HepG2 (cell line): ENCODE measurements at regions not wholly inside any gene's neighbourhood (a gene's known extent, or its start where the extent isn't known, plus 50 kb on each side); places are given as distances from the start of the nearest gene placed in this dataset.

ENCODE experiments used
- ARNT ChIP-seq: fragments of 450-650 bp; IDR thresholded peaks from 2 replicates; pipeline ENCODE4 v1.6.1; 2017
- ASH2L ChIP-seq: fragments of 300-600, 200-600 bp; sonication (generic); IDR thresholded peaks from 2 replicates; pipeline ENCODE4 v1.7.0; 2017; ENCODE audit warnings: low read depth, mild to moderate bottlenecking, moderate library complexity, mixed read lengths, low read length; ENCODE audit not compliant: insufficient read length
- CAMTA2 ChIP-seq: sonication (generic); formaldehyde crosslinking; IDR thresholded peaks from 2 replicates; pipeline ENCODE4 v1.4.0; 2020; ENCODE audit warnings: mild to moderate bottlenecking, missing genetic modification reagents, borderline replicate concordance
- FOXA3 ChIP-seq: IDR thresholded peaks from 2 replicates; pipeline ENCODE4 v1.6.1; 2016; ENCODE audit warnings: missing genetic modification reagents, missing compliant biosample characterization
- GABPA ChIP-seq, 2 experiments: IDR thresholded peaks; 2 replicates each; pipeline ENCODE4 v1.6.1; 2011 to 2016; ENCODE audit warnings: low read depth in 2 of 2, low read length in 1 of 2, missing biosample characterization in 1 of 2, missing genetic modification characterization in 1 of 2
- GPN1 ChIP-seq: sonication (generic); formaldehyde crosslinking; IDR thresholded peaks from 2 replicates; pipeline ENCODE4 v1.5.1; 2020; ENCODE audit warnings: missing genetic modification reagents, borderline replicate concordance
- HNRNPUL1 ChIP-seq: fragments of 200-400 bp; formaldehyde crosslinking; IDR thresholded peaks from 2 replicates; pipeline ENCODE4 v1.6.1; 2017; ENCODE audit warnings: low read depth, mild to moderate bottlenecking, low read length, moderate library complexity
- KAT2B ChIP-seq: fragments of 150-350 bp; IDR thresholded peaks from 2 replicates; pipeline ENCODE4 v1.6.1; 2014; ENCODE audit warnings: low read depth, low read length, borderline replicate concordance
- MEIS1 ChIP-seq: sonication (generic); formaldehyde crosslinking; IDR thresholded peaks from 2 replicates; pipeline ENCODE4 v1.9.0; 2021; ENCODE audit warnings: mild to moderate bottlenecking, missing genetic modification reagents, moderate library complexity, borderline replicate concordance
- MIER2 ChIP-seq: IDR thresholded peaks from 2 replicates; pipeline ENCODE4 v1.6.1; 2016; ENCODE audit warnings: missing biosample characterization, missing genetic modification reagents
- MTF2 ChIP-seq: sonication (generic); formaldehyde crosslinking; IDR thresholded peaks from 2 replicates; pipeline ENCODE4 v1.5.0; 2020; ENCODE audit warnings: missing genetic modification reagents, borderline replicate concordance
- SMAD3 ChIP-seq: sonication (generic); formaldehyde crosslinking; IDR thresholded peaks from 2 replicates; pipeline ENCODE4 v1.4.0; 2020; ENCODE audit warnings: missing genetic modification reagents
- TBX2 ChIP-seq: sonication (generic); formaldehyde crosslinking; IDR thresholded peaks from 2 replicates; pipeline ENCODE4 v1.5.0; 2020; ENCODE audit warnings: missing genetic modification reagents, mild to moderate bottlenecking, borderline replicate concordance
- TEAD2 ChIP-seq: sonication (generic); formaldehyde crosslinking; IDR thresholded peaks from 2 replicates; pipeline ENCODE4 v1.9.0; 2021; ENCODE audit warnings: missing genetic modification reagents
- TOPORS ChIP-seq: sonication (generic); formaldehyde crosslinking; IDR thresholded peaks from 2 replicates; pipeline ENCODE4 v1.8.0; 2023; ENCODE audit warnings: mild to moderate bottlenecking, missing genetic modification reagents
- YY1 ChIP-seq: IDR thresholded peaks from 2 replicates; pipeline ENCODE4 v1.6.1; 2011; ENCODE audit warnings: low read length, low read depth, moderate library complexity, mild to moderate bottlenecking; ENCODE audit not compliant: insufficient read depth, insufficient replicate concordance
- ZNF256 ChIP-seq: sonication (generic); formaldehyde crosslinking; conservative IDR thresholded peaks from 2 replicates; pipeline ENCODE4 v1.4.0; 2020; ENCODE audit warnings: missing genetic modification reagents
- ZNF33A ChIP-seq: sonication (generic); formaldehyde crosslinking; IDR thresholded peaks from 2 replicates; pipeline ENCODE4 v1.5.1; 2020; ENCODE audit warnings: missing genetic modification reagents, mild to moderate bottlenecking, moderate library complexity, borderline replicate concordance
- ZNF570 ChIP-seq: sonication (generic); formaldehyde crosslinking; IDR thresholded peaks from 2 replicates; pipeline ENCODE4 v1.4.0; 2020; ENCODE audit warnings: mild to moderate bottlenecking, missing genetic modification reagents, borderline replicate concordance
- ZSCAN29 ChIP-seq: sonication (generic); formaldehyde crosslinking; conservative IDR thresholded peaks from 2 replicates; pipeline ENCODE4 v1.4.0; 2020; ENCODE audit warnings: mild to moderate bottlenecking, missing genetic modification reagents
- TF ChIP-seq, protein P1 (sequence below): sonication (generic); IDR thresholded peaks from 2 replicates; pipeline ENCODE4 v1.6.1; 2016; ENCODE audit warnings: low read depth, borderline replicate concordance
- TF ChIP-seq, protein P2 (sequence below): sonication (generic); formaldehyde crosslinking; IDR thresholded peaks from 2 replicates; pipeline ENCODE4 v1.5.0; 2020; ENCODE audit warnings: missing genetic modification reagents, mild to moderate bottlenecking, borderline replicate concordance
- TF ChIP-seq, protein P3 (sequence below): sonication (generic); formaldehyde crosslinking; IDR thresholded peaks from 2 replicates; pipeline ENCODE4 v1.5.1; 2020; ENCODE audit warnings: missing genetic modification reagents, mild to moderate bottlenecking, borderline replicate concordance
- TF ChIP-seq, protein P4 (sequence below): sonication (generic); formaldehyde crosslinking; IDR thresholded peaks from 2 replicates; pipeline ENCODE4 v1.4.0; 2020; ENCODE audit warnings: mild to moderate bottlenecking, missing genetic modification reagents, borderline replicate concordance

DNA sequence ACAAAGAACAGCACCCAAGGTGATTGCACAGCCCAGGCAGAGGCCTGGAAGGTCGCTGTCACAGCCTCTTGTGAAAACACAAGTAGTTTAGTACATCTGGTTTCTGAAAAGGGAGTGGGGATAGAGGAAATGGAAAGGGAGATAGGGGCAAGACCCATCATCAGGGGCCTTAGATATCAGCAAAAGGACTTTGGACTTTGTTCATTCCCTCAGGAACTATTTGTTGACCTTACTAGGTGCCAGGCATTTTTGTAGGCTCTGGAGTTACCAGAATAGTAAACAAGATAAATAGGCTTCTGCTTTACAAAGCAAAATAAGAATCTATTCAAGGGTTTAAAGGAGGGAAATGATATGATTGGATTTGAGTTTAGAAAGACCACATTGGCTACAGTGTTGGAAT lies 199.4 kb upstream of the CDKN3 start (continued):
- TF ChIP-seq, protein P1, sequence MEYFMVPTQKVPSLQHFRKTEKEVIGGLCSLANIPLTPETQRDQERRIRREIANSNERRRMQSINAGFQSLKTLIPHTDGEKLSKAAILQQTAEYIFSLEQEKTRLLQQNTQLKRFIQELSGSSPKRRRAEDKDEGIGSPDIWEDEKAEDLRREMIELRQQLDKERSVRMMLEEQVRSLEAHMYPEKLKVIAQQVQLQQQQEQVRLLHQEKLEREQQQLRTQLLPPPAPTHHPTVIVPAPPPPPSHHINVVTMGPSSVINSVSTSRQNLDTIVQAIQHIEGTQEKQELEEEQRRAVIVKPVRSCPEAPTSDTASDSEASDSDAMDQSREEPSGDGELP: no peak
- no peak for TF ChIP-seq MIER2 (CRISPR knock-in tag)
- no peak for TF ChIP-seq SMAD3 (CRISPR knock-in tag)
- no peak for TF ChIP-seq GABPA (IDR thresholded peaks at IDR 0.05; ENCODE audit: low read depth, low read length)
- no peak for TF ChIP-seq GABPA (CRISPR knock-in tag; IDR thresholded peaks at IDR 0.05; ENCODE audit: low read depth)
- TF ChIP-seq KAT2B: no peak
- no peak for TF ChIP-seq GPN1 (CRISPR knock-in tag)
- TF ChIP-seq, protein P2, sequence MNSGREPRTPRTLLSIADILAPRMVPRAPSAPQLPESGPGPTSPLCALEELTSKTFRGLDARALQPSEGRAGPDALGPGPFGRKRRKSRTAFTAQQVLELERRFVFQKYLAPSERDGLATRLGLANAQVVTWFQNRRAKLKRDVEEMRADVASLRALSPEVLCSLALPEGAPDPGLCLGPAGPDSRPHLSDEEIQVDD (CRISPR knock-in tag): no peak
- TF ChIP-seq TBX2 (CRISPR knock-in tag): 0 out of 2 replicates have a peak, but pooled peaks have one; percentile 15
- no peak for TF ChIP-seq YY1
- TF ChIP-seq ZNF33A (CRISPR knock-in tag): no peak
- TF ChIP-seq ZSCAN29 (CRISPR knock-in tag): no peak
- no peak for TF ChIP-seq MEIS1 (CRISPR knock-in tag)
- TF ChIP-seq TEAD2 (CRISPR knock-in tag): no peak
- no peak for TF ChIP-seq HNRNPUL1
- no peak for TF ChIP-seq ZNF570
- peak; percentile 83 for TF ChIP-seq FOXA3 (CRISPR knock-in tag)
- TF ChIP-seq CAMTA2 (CRISPR knock-in tag): no peak
- TF ChIP-seq MTF2: no peak
- peak; percentile 41 for TF ChIP-seq ASH2L
- TF ChIP-seq, protein P3, sequence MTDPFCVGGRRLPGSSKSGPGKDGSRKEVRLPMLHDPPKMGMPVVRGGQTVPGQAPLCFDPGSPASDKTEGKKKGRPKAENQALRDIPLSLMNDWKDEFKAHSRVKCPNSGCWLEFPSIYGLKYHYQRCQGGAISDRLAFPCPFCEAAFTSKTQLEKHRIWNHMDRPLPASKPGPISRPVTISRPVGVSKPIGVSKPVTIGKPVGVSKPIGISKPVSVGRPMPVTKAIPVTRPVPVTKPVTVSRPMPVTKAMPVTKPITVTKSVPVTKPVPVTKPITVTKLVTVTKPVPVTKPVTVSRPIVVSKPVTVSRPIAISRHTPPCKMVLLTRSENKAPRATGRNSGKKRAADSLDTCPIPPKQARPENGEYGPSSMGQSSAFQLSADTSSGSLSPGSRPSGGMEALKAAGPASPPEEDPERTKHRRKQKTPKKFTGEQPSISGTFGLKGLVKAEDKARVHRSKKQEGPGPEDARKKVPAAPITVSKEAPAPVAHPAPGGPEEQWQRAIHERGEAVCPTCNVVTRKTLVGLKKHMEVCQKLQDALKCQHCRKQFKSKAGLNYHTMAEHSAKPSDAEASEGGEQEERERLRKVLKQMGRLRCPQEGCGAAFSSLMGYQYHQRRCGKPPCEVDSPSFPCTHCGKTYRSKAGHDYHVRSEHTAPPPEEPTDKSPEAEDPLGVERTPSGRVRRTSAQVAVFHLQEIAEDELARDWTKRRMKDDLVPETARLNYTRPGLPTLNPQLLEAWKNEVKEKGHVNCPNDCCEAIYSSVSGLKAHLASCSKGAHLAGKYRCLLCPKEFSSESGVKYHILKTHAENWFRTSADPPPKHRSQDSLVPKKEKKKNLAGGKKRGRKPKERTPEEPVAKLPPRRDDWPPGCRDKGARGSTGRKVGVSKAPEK (CRISPR knock-in tag): no peak
- no peak for TF ChIP-seq TOPORS (CRISPR knock-in tag)
- TF ChIP-seq, protein P4, sequence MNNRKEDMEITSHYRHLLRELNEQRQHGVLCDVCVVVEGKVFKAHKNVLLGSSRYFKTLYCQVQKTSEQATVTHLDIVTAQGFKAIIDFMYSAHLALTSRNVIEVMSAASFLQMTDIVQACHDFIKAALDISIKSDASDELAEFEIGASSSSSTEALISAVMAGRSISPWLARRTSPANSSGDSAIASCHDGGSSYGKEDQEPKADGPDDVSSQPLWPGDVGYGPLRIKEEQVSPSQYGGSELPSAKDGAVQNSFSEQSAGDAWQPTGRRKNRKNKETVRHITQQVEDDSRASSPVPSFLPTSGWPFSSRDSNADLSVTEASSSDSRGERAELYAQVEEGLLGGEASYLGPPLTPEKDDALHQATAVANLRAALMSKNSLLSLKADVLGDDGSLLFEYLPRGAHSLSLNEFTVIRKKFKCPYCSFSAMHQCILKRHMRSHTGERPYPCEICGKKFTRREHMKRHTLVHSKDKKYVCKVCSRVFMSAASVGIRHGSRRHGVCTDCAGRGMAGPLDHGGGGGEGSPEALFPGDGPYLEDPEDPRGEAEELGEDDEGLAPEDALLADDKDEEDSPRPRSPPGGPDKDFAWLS (CRISPR knock-in tag): no peak
- TF ChIP-seq ARNT: no peak
- no peak for TF ChIP-seq ZNF256 (CRISPR knock-in tag)
